B cell (primary cell): ENCODE measurements at regions not wholly inside any gene's neighbourhood (a gene's known extent, or its start where the extent isn't known, plus 50 kb on each side); places are given as distances from the start of the nearest gene placed in this dataset.

ENCODE experiments used
- ATAC-seq: fragments of 200-7000 bp; cut with Tn5 transposase; one replicate; pipeline ENCODE4 v1.10.0; 2021; ENCODE audit warnings: low read depth, mild to moderate bottlenecking, moderate number of reproducible peaks, moderate library complexity
- CTCF ChIA-PET: fragments of 350-600 bp; sonication (Branson Sonifier 250); formaldehyde crosslinking; loops from one replicate; lab custom pipeline; 2021; ENCODE audit warnings: antibody characterized with exemption, inconsistent platforms; lab: Charles Lee
- POLR2A ChIA-PET: fragments of 350-600 bp; sonication (Branson Sonifier 250); formaldehyde crosslinking; loops from one replicate; lab custom pipeline; 2021; ENCODE audit warnings: antibody characterized with exemption; lab: Charles Lee
- DNase-seq: peaks from one replicate; pipeline ENCODE4 v3.0.0; 2013
- H2AFZ ChIP-seq: 2 replicates; pipeline ENCODE4 v1.6.1; 2012; ENCODE audit warnings: mild to moderate bottlenecking, low read depth, low read length; ENCODE audit not compliant: insufficient read depth, poor library complexity, severe bottlenecking
- H3K27ac ChIP-seq, 2 donors: 1 replicate in 1 of 2; 2 replicates in 1 of 2; pipeline ENCODE4 v1.5.1; 2012 to 2013; ENCODE audit warnings: low read length in 2 of 2, mild to moderate bottlenecking in 2 of 2, moderate library complexity in 1 of 2
- H3K27me3 ChIP-seq, 4 experiments: fragments of 200-600 bp in 1 of 4; sonication (generic) in 1 of 4; replicated peaks in 1 of 4; 1 replicate in 2 of 4; 2 replicates in 2 of 4; pipeline versions ENCODE4 v1.6.1 to v1.7.0; 2013 to 2016; ENCODE audit warnings: low read length in 3 of 4, mild to moderate bottlenecking in 2 of 4, mixed read lengths in 1 of 4, moderate library complexity in 1 of 4; ENCODE audit not compliant: insufficient read depth in 4 of 4, control insufficient read depth in 3 of 4; ENCODE audit errors: control extremely low read depth in 1 of 4
- H3K36me3 ChIP-seq, 2 experiments: replicated peaks in 1 of 2; 1 replicate in 1 of 2; 2 replicates in 1 of 2; pipeline versions ENCODE4 v1.6.1 to v1.7.1; 2013; ENCODE audit warnings: low read length in 1 of 2; ENCODE audit not compliant: insufficient read depth in 2 of 2, control insufficient read depth in 1 of 2; ENCODE audit errors: control extremely low read depth in 1 of 2, extremely low read depth in 1 of 2
- H3K4me1 ChIP-seq, 2 donors: fragments of 200-600 bp in 1 of 2; sonication (generic) in 1 of 2; 1 replicate in 1 of 2; 2 replicates in 1 of 2; pipeline versions ENCODE4 v1.5.1 to v1.6.1; 2013 to 2017; ENCODE audit warnings: low read length in 2 of 2; ENCODE audit not compliant: control insufficient read depth in 2 of 2, insufficient read depth in 2 of 2
- H3K4me2 ChIP-seq: replicated peaks from 2 replicates; pipeline ENCODE3; 2012; ENCODE audit warnings: mild to moderate bottlenecking, low read depth, low read length; ENCODE audit not compliant: poor library complexity, severe bottlenecking
- H3K4me3 ChIP-seq, 5 experiments: fragments of 200-600 bp in 1 of 5; sonication (generic) in 1 of 5; 1 replicate in 3 of 5; 2 replicates in 2 of 5; pipeline versions ENCODE4 v1.5.1 to v1.7.0; 2011 to 2016; ENCODE audit warnings: low read length in 4 of 5, mild to moderate bottlenecking in 4 of 5, low read depth in 2 of 5, control low read depth in 1 of 5, moderate library complexity in 1 of 5; ENCODE audit not compliant: insufficient read depth in 1 of 5; ENCODE audit errors: control extremely low read depth in 1 of 5, extremely low read depth in 1 of 5
- H3K79me2 ChIP-seq: fragments of 200-600 bp; sonication (generic); one replicate; pipeline ENCODE4 v1.6.0; 2016; ENCODE audit warnings: low read length; ENCODE audit not compliant: control insufficient read depth, insufficient read depth
- H3K9ac ChIP-seq: fragments of 200-600 bp; sonication (generic); 2 replicates; pipeline ENCODE4 v1.6.1; 2017; ENCODE audit warnings: mild to moderate bottlenecking, low read length, moderate library complexity
- H3K9me3 ChIP-seq, 3 donors: one replicate each; pipeline versions ENCODE4 v1.6.1 to v1.7.1; 2013; ENCODE audit warnings: low read length in 2 of 3; ENCODE audit not compliant: control insufficient read depth in 2 of 3, insufficient read depth in 1 of 3; ENCODE audit errors: control extremely low read depth in 1 of 3
- H4K20me1 ChIP-seq: 2 replicates; pipeline ENCODE4 v1.6.0; 2012; ENCODE audit warnings: mild to moderate bottlenecking, low read length; ENCODE audit not compliant: insufficient read depth, control insufficient read depth, poor library complexity, severe bottlenecking
- H3K27ac Mint-ChIP-seq: one replicate; pipeline ENCODE4 v1.8.0; 2021; ENCODE audit warnings: mixed read lengths
- H3K27me3 Mint-ChIP-seq: one replicate; pipeline ENCODE4 v1.8.0; 2021; ENCODE audit warnings: mixed read lengths
- H3K4me1 Mint-ChIP-seq: one replicate; pipeline ENCODE4 v1.8.0; 2021; ENCODE audit warnings: mixed read lengths
- H3K4me3 Mint-ChIP-seq: one replicate; pipeline ENCODE4 v1.8.0; 2021; ENCODE audit warnings: mixed read lengths
- H3K9me3 Mint-ChIP-seq: one replicate; pipeline ENCODE4 v1.8.0; 2022; ENCODE audit warnings: mixed read lengths; ENCODE audit not compliant: insufficient read depth
- CTCF ChIP-seq: fragments of 200-600 bp; IDR thresholded peaks from one replicate; pipeline ENCODE4 v1.8.0; 2022; ENCODE audit warnings: antibody characterized with exemption, mild to moderate bottlenecking
- EZH2 ChIP-seq: IDR thresholded peaks from 2 replicates; pipeline ENCODE4 v1.6.1; 2012; ENCODE audit warnings: borderline replicate concordance, low read depth, mild to moderate bottlenecking, moderate library complexity, low read length; ENCODE audit not compliant: insufficient read depth, poor library complexity, severe bottlenecking
- WGBS: methylation state at CpG from one replicate; pipeline ENCODE4 v1.1.5; 2013; ENCODE audit warnings: missing lambda C conversion rate; ENCODE audit not compliant: insufficient coverage; 5-methylcytosine and 5-hydroxymethylcytosine counted together
- intact Hi-C: fragments of 100-400 bp; cut with micrococcal nuclease; formaldehyde crosslinking; loops from one replicate; pipeline ENCODE4 v1.10.0; 2022

- POLR2A ChIA-PET: no interaction called here
- CTCF ChIA-PET: interaction anchor here (1.1 to 1.4 kb wide), 2 partner anchors 9 to 35 kb away, joined by 3 to 5 read pairs; no protein-coding TSS in a partner anchor
- Histone ChIP-seq H3K4me3 (no peak overlapping the region), H3K9me3 (peaks cover 3 to 22% (median 8%) of the 10 kb centered on the region in 3 donors), H3K27ac (no peak overlapping the region), H2AFZ (no peak overlapping the region), H3K9ac (no peak overlapping the region), H3K4me2 (no peak overlapping the region), H3K36me3 (no peaks in the 10 kb centered on the region), H3K27me3 (no peaks in the 10 kb centered on the region), H4K20me1 (no peaks in the 10 kb centered on the region), H3K4me1 (peaks cover 8 to 10% of the 10 kb centered on the region in 2 donors), H3K79me2 (no peaks in the 10 kb centered on the region)
- Mint-ChIP-seq H3K27me3 (no peaks in the 10 kb centered on the region), H3K4me3 (no peak overlapping the region), H3K27ac (no peak overlapping the region), H3K4me1 (peaks cover 12% of the 10 kb centered on the region), H3K9me3 (peaks cover 14% of the 10 kb centered on the region)
- no peak for DNase-seq
- TF ChIP-seq CTCF (no peak), EZH2 (no peak)
- no CpG with 5 or more reads among the region's 2 CpGs for WGBS
- no peak for ATAC-seq
- intact Hi-C loops: no loop called here
These were observed 86.1 kb upstream of the EZR start for GRCh38 chr6:158905277-158905676.

DNA sequence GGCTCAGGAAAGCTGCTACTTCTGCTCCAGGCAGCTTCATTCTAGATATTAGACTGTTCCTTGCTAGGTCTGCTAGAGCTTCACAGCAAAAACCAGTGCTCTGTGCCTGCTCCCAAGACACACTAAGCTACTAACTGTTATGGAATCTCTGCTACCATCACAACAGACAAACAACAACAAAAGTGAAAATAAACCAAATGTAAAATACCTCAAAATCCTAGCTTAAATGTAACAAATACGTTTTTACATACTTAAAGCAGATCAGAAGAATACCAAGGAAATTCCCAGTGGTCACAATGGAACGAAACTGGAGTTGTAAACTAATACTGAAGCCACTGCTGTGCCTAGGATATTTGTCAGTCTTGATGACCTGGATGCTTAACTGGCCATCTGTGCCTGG lies 84.6 kb upstream of the EZR start:
- 82% methylated on average over 1 of the region's 2 CpGs for WGBS
- Histone ChIP-seq H3K9ac (no peak overlapping the region), H3K4me1 (no peaks in the 10 kb centered on the region), H3K27me3 (no peaks in the 10 kb centered on the region), H2AFZ (no peak overlapping the region), H3K36me3 (no peaks in the 10 kb centered on the region), H4K20me1 (no peaks in the 10 kb centered on the region), H3K4me3 (no peak overlapping the region), H3K4me2 (no peak overlapping the region), H3K27ac (no peak overlapping the region), H3K9me3 (peaks cover 3 to 22% (median 8%) of the 10 kb centered on the region in 3 donors), H3K79me2 (no peaks in the 10 kb centered on the region)
- Mint-ChIP-seq H3K4me1 (peaks cover 5% of the 10 kb centered on the region), H3K4me3 (no peak overlapping the region), H3K27me3 (no peaks in the 10 kb centered on the region), H3K9me3 (peaks cover 14% of the 10 kb centered on the region), H3K27ac (no peak overlapping the region)
- ATAC-seq (no peak), DNase-seq (no peak)
- intact Hi-C loops: no loop called here
- ChIA-PET CTCF (interaction anchor here (1.0 to 1.2 kb wide), 3 partner anchors 17 to 69 kb away, joined by 3 to 4 read pairs (median 3); no protein-coding TSS in a partner anchor), POLR2A (interaction anchor here (0.6 kb wide), 1 partner anchor 21 kb away, joined by 3 read pairs; no protein-coding TSS in a partner anchor)
- TF ChIP-seq CTCF (no peak), EZH2 (no peak)
